ENCODE measurements at regions not wholly inside any gene's neighbourhood (a gene's known extent, or its start where the extent isn't known, plus 50 kb on each side); places are given as distances from the start of the nearest gene placed in this dataset.
A peak's percentile ranks its signal among the peaks of the same experiment; 100 is the strongest.

- no peaks in the 10 kb centered on the region for H3K9me3 ChIP-seq
- peaks cover 0 to 41% (median 7%) of the 10 kb centered on the region in 9 donors for H3K4me1 ChIP-seq
- intact Hi-C loops (cut with DNase I) = loop anchor here in 1 of 10 donors (10.0 kb wide), 1 partner anchor 126 kb away; no protein-coding TSS in a partner anchor
- ATAC-seq (peak in 1 of 8 donors; percentile 34), DNase-seq (no peak)
- H3K27me3 ChIP-seq = no peaks in the 10 kb centered on the region
- TF ChIP-seq, protein P1, sequence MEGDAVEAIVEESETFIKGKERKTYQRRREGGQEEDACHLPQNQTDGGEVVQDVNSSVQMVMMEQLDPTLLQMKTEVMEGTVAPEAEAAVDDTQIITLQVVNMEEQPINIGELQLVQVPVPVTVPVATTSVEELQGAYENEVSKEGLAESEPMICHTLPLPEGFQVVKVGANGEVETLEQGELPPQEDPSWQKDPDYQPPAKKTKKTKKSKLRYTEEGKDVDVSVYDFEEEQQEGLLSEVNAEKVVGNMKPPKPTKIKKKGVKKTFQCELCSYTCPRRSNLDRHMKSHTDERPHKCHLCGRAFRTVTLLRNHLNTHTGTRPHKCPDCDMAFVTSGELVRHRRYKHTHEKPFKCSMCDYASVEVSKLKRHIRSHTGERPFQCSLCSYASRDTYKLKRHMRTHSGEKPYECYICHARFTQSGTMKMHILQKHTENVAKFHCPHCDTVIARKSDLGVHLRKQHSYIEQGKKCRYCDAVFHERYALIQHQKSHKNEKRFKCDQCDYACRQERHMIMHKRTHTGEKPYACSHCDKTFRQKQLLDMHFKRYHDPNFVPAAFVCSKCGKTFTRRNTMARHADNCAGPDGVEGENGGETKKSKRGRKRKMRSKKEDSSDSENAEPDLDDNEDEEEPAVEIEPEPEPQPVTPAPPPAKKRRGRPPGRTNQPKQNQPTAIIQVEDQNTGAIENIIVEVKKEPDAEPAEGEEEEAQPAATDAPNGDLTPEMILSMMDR (IDR thresholded peaks at IDR 0.05) = no peak
- H3K4me3 ChIP-seq = no peak overlapping the region
- WGBS, 2 donors = 60 to 65% methylated on average over 3 of the region's 3 CpGs
- H3K36me3 ChIP-seq = no peaks in the 10 kb centered on the region
- H3K27ac ChIP-seq = peak overlapping the region in 4 of 10 donors; percentile 51 to 72 (median 60)
These were observed 57.8 kb upstream of the TGFBR2 start for GRCh38 chr3:30548600-30548999.

DNA sequence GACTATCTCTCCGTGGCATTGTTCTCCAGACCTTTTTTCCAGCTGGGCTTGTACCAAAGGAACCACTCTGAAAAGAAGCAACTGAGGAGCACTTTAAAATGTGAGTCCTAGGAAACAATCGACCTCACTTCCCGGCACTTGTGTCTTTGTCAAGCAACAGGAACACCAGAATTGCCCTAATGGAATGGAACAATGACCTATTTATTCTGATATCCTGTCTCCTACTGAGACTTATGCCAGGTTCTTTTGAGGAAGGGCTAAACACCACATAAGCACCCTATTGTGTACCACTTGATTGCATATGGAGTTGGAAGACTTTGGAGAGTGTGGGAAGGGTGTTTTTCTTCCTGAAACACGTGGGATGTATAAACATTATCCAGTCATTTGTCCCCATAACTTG lies 56.8 kb upstream of the TGFBR2 start:
- Histone ChIP-seq H3K4me1 (peaks cover 0 to 37% (median 6%) of the 10 kb centered on the region in 9 donors), H3K9me3 (no peaks in the 10 kb centered on the region), H3K27me3 (no peaks in the 10 kb centered on the region), H3K27ac (peak overlapping the region in 7 of 10 donors; percentile 19 to 72 (median 51)), H3K4me3 (no peak overlapping the region), H3K36me3 (no peaks in the 10 kb centered on the region)
- intact Hi-C loops (cut with DNase I) = loop anchor here in 1 of 10 donors (10.0 kb wide), 1 partner anchor 125 kb away; no protein-coding TSS in a partner anchor
- DNase-seq (no peak), ATAC-seq (peak in 7 of 8 donors; percentile 52 to 66 (median 60))
- TF ChIP-seq, protein P1 (IDR thresholded peaks at IDR 0.05) = no peak
- 49 to 52% methylated on average over 4 of the region's 4 CpGs for WGBS, 2 donors

DNA sequence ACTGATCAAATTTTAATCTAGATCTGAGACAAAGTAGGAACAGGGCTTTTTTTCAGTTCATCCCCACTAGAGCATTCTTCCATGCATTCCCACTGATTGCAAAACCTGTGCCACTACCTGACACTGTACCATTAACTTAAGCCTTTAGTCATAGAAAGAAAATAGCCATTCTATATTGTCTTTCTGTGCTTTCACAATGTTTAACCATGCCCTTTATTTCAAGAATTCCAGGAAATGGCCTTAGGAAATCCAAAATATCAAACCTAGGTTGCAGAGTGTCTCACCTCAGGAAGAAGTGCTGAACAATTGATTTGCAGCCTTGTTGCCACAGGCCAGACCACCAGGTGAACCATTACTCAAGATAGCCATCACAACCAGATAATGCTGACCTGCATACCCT lies 56.2 kb upstream of the TGFBR2 start:
- peak overlapping the region in 5 of 10 donors; percentile 25 to 72 (median 46) for H3K27ac ChIP-seq
- intact Hi-C loops (cut with DNase I) = no loop called here
- H3K4me3 ChIP-seq = no peak overlapping the region
- ATAC-seq (peak in 1 of 8 donors; percentile 25), DNase-seq (no peak)
- peaks cover 0 to 31% (median 1%) of the 10 kb centered on the region in 9 donors for H3K4me1 ChIP-seq
- TF ChIP-seq, protein P1 (IDR thresholded peaks at IDR 0.05) = no peak
- no peaks in the 10 kb centered on the region for H3K36me3 ChIP-seq
- H3K9me3 ChIP-seq = no peaks in the 10 kb centered on the region
- no peaks in the 10 kb centered on the region for H3K27me3 ChIP-seq

DNA sequence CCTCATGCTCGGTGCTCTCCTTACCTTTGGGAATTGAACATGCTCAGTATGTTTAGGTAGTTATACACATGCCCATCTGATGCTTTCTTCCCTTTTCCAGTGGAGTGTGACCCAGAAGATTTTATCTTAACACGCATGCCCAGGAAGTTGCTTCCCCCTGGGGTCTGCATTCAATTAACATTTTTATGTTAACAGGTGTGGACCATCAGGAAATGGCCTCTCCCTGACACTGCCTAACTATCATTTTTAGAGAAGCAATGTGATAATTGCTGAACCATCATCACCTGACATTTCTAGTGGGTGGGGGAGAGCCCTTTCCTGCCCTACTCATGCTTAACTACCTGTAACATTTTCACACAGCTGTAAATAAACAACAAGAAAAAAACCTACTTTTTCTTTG lies 55.1 kb upstream of the TGFBR2 start:
- Histone ChIP-seq H3K4me1 (peaks cover 0 to 30% (median 0%) of the 10 kb centered on the region in 9 donors), H3K27ac (peak overlapping the region in 4 of 10 donors; percentile 10 to 72 (median 36)), H3K9me3 (no peaks in the 10 kb centered on the region), H3K36me3 (no peaks in the 10 kb centered on the region), H3K4me3 (no peak overlapping the region), H3K27me3 (no peaks in the 10 kb centered on the region)
- TF ChIP-seq, protein P1 (IDR thresholded peaks at IDR 0.05) = no peak
- ATAC-seq (no peak), DNase-seq (no peak)
- WGBS, 2 donors = 68 to 80% methylated on average over 2 of the region's 2 CpGs
- intact Hi-C loops (cut with DNase I) = no loop called here

All from heart right ventricle (tissue), 16 donors.